Omental fat pad (tissue), 3 donors: ENCODE measurements at regions not wholly inside any gene's neighbourhood (a gene's known extent, or its start where the extent isn't known, plus 50 kb on each side); places are given as distances from the start of the nearest gene placed in this dataset.

ENCODE experiments used
- ATAC-seq: fragments of 150-250 bp; one replicate; pipeline ENCODE4 v1.9.1; 2016; ENCODE audit warnings: mild to moderate bottlenecking, moderate library complexity; ENCODE audit not compliant: low FRiP score
- DNase-seq: peaks from one replicate; pipeline ENCODE4 v3.0.0-alpha.2; 2019; ENCODE audit warnings: low spot score
- CTCF ChIP-seq, 3 donors: fragments of 450-650 bp; IDR thresholded peaks; one replicate each; pipeline ENCODE4 v1.5.1; 2016 to 2017; ENCODE audit warnings: antibody characterized with exemption in 3 of 3, mild to moderate bottlenecking in 3 of 3, moderate library complexity in 2 of 3

- TF ChIP-seq CTCF (IDR thresholded peaks at IDR 0.05), result no peak
- no peak for DNase-seq
- ATAC-seq, result no peak
These were observed 778.7 kb downstream of the OLFM4 start for GRCh38 chr13:53807251-53807834.

- TF ChIP-seq CTCF (IDR thresholded peaks at IDR 0.05), result no peak
- DNase-seq (no peak), ATAC-seq (no peak)
These were observed 793.0 kb downstream of the OLFM4 start for GRCh38 chr13:53821632-53822031.

- DNase-seq (no peak), ATAC-seq (no peak)
- TF ChIP-seq CTCF (IDR thresholded peaks at IDR 0.05), result no peak
These were observed 793.5 kb downstream of the OLFM4 start for GRCh38 chr13:53822136-53822535.

- ATAC-seq, result no peak
- TF ChIP-seq CTCF (IDR thresholded peaks at IDR 0.05), result no peak
- no peak for DNase-seq
These were observed 810.8 kb downstream of the OLFM4 start for GRCh38 chr13:53839461-53839860.

GRCh38 chr13:53844473-53845146 lies 816.0 kb downstream of the OLFM4 start:
- DNase-seq, result no peak
- no peak for TF ChIP-seq CTCF (IDR thresholded peaks at IDR 0.05)
- ATAC-seq, result no peak

GRCh38 chr13:53847502-53847901 lies 818.9 kb downstream of the OLFM4 start:
- DNase-seq, result no peak
- ATAC-seq, result no peak
- TF ChIP-seq CTCF (IDR thresholded peaks at IDR 0.05), result no peak

- ATAC-seq (no peak), DNase-seq (no peak)
- TF ChIP-seq CTCF (IDR thresholded peaks at IDR 0.05), result no peak
These were observed 819.9 kb downstream of the OLFM4 start for GRCh38 chr13:53848366-53848961.
